ENCODE measurements at regions not wholly inside any gene's neighbourhood (a gene's known extent, or its start where the extent isn't known, plus 50 kb on each side); places are given as distances from the start of the nearest gene placed in this dataset.

DNA sequence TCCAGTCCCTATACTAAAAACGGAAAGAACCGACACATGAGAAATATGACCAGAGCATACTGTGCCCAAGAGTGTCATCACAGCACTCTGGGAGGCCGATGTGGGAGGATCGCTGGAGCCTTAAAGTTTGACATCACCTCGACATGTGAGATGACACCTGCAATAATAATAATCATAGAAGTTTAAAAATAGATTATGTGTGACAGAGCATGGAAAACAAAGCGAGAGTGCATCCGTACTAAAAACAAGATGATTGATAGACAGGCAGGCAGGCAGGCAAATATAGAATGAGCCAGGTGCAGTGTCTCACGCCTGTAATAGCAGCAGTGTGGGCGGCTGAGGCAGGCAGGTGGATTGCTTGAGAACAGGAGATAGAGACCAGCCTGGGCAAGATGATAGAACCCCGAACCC, 114.8 kb upstream of the ANKRD30BL start:
- TF ChIP-seq CTCF (optimal IDR thresholded peaks at IDR 0.05 in 1 of 3, IDR thresholded peaks at IDR 0.05 in 1 of 3, conservative IDR thresholded peaks at IDR 0.05 in 1 of 3; ENCODE audit: extremely low read depth in 1 of 3, insufficient read depth in 2 of 3, low read length in 3 of 3) (no peak), EZH2 (IDR thresholded peaks at IDR 0.05; ENCODE audit: low read length) (no peak)

Data from keratinocyte (primary cell).